Activated effector memory CD4-positive, alpha-beta T cell treated with anti-CD3 and anti-CD28 coated beads, Interleukin-2, amount 50 U/mL, for 16 hours (primary cell): ENCODE measurements at regions not wholly inside any gene's neighbourhood (a gene's known extent, or its start where the extent isn't known, plus 50 kb on each side); places are given as distances from the start of the nearest gene placed in this dataset.

Experiments used
- DNase-seq: peaks from one replicate; pipeline ENCODE4 v3.0.0-alpha.2; 2020

- no peak for DNase-seq
These were observed 487.4 kb downstream of the PABPC4L start for GRCh38 chr4:133714211-133714610.

- no peak for DNase-seq
These were observed 488.2 kb downstream of the PABPC4L start for GRCh38 chr4:133713340-133713739.

GRCh38 chr4:133711817-133712216 lies 489.8 kb downstream of the PABPC4L start:
- no peak for DNase-seq

DNA sequence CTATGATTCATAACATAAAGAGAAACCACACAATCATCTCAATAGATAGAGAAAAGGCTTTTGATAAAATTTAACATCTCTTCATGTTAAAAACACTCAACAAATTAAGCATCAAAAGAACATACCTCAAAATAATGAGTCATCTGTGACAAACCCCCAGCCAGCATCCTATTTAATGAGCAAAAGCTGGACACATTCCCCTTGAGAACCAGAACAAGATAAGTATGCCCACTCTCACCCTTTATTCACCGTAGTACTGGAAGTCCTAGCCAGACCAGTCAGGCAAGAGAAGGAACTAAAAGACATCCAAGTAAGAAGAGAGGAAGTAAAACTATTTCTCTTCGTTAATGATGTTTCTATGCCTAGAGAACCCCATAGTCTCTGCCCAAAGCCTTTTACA lies 507.2 kb downstream of the PABPC4L start:
- DNase-seq, result no peak

DNA sequence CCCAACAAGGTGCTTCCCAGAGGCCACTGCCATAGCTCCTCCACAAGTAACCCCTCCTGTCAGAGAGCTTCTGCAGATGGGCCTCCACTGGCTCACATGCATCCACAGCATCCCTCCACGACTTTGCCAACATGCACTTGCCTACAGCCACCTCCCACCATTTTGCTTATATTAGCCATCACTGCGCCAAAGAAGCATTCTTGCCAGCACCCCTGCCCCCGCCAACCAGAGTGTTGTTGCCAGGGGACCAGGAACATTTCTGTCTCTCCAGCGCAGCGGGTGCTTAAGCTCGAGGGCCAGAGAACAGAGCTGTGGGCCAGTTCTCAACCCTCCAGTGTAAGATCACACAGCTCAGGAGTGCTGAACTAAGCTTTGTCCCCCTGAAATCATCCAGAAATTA lies 517.6 kb downstream of the PABPC4L start:
- DNase-seq, result no peak

GRCh38 chr4:133668061-133668851 lies 519.2 kb downstream of the PCDH10 start:
- no peak for DNase-seq

- no peak for DNase-seq
These were observed 498.1 kb downstream of the PCDH10 start for GRCh38 chr4:133647206-133647605.

- DNase-seq, result no peak
These were observed 492.1 kb downstream of the PCDH10 start for GRCh38 chr4:133641191-133641590.

DNA sequence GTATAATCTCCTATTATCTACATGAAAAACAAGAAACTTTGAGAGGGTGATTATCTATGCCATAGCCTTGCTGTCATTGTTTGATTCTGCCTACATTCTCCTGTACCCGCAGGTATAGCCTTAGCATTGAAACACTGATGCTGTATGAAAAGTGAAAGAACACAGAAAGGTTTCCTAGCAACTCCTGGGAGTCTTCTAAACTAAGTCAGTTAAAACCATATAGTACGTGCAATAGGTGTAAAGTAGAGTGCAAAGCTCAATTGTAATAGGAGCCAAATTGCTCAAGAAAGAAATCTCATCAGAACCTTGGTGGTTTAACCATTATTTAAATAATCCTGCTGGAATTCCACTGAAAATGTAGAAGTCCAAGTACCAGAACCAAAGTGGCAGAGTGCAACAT lies 489.7 kb downstream of the PCDH10 start:
- DNase-seq, result no peak

DNA sequence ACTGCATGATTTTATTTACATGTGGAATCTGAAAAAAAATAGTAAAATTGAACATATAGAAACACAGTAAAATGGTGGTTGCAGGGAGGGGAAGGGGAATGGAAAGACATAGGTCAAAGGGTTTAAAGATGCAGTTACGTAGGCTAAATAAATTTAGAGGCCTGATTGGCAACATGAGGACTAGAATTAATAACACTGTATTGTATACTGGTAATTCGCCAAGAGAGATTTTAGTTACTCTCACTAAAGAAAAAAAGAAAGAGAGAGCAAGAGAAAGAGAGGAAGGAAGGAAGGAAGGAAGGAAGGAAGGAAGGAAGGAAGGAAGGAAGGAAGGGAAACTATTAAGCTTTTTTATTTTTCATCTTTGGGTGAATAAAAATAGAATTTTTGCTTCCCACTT lies 488.1 kb downstream of the PCDH10 start:
- no peak for DNase-seq

DNA sequence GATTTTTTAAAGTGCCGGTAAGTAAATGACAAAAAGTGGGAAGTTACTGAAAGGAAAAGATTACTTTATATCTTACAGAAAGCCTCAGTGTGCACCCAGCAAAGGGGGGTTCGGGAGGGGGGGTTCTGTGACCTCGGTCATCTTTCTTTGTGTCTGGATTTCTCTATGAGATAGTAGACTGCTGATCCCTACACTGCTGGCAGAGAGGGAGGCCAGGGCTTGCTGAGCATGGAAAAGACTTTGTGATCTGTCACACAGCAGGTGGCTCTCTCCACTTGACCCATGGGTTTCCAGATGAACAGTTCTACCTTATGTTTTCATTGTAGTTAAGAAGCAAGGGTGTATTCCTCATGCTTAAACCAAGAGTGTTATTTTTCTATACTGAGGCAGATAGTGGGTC lies 475.6 kb downstream of the PCDH10 start:
- DNase-seq, result no peak

GRCh38 chr4:133623847-133624246 lies 474.8 kb downstream of the PCDH10 start:
- no peak for DNase-seq

- no peak for DNase-seq
These were observed 472.5 kb downstream of the PCDH10 start for GRCh38 chr4:133621628-133622027.

GRCh38 chr4:133620555-133620954 lies 471.5 kb downstream of the PCDH10 start:
- no peak for DNase-seq

- no peak for DNase-seq
These were observed 469.9 kb downstream of the PCDH10 start for GRCh38 chr4:133618963-133619362.

- DNase-seq, result no peak
These were observed 450.9 kb downstream of the PCDH10 start for GRCh38 chr4:133600008-133600407.

GRCh38 chr4:133598779-133599178 lies 449.7 kb downstream of the PCDH10 start:
- no peak for DNase-seq

DNA sequence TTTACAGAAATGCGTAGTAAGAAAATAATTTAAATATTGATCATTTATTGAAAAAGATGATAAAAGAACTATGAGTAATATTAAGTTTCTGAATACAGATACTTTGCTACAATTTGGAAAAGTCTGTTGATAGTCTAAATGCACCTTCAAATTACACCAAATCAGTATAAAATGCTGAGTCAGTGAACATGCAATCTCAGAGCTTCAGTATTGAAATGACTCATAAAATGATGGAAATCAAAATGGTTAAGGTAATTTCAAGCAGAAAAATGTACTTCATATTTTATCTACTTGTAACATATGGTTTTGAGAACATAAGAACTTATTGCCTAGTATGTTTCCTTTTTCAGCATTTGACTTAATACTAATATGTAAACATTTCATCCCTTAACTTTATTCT lies 448.2 kb downstream of the PCDH10 start:
- DNase-seq, result no peak

GRCh38 chr4:133596459-133596858 lies 447.4 kb downstream of the PCDH10 start:
- DNase-seq, result no peak

DNA sequence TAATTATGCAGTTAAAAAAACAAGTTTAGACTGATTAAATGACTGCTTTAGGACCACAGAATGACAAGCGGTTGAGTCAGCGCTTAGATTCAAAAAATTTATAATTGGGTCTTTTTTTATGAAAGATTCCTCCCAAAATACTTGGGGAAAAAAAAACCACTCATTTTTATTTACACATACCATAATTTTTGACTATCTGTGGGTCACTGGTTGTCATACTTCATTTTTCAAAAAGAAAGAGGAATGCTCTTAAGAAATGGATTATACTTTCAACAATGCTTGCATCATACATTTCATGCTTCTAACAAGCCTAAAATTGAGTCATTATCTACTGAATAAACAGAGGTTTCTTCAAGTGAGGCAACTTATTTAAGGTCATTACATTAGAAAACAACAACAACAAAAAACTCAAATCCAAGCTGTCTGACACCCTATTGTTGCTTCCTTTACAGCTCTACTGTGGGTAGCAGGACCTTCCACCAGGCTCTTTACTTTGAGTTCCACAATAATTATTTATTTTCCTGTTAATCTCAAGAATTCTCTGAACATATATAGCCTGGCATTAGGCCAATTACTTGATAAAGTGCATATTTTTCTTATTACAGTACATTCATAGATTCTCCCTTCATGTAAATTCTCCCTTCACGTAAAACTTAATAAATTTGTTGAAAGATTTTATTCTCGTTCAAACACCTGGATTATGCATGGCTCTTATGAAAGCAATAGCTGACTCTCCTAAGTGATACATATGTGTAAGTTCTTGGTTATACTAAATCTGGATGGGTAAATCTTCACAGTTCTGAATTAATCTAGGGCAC lies 445.5 kb downstream of the PCDH10 start:
- no peak for DNase-seq

GRCh38 chr4:133593764-133594163 lies 444.7 kb downstream of the PCDH10 start:
- DNase-seq, result no peak

DNA sequence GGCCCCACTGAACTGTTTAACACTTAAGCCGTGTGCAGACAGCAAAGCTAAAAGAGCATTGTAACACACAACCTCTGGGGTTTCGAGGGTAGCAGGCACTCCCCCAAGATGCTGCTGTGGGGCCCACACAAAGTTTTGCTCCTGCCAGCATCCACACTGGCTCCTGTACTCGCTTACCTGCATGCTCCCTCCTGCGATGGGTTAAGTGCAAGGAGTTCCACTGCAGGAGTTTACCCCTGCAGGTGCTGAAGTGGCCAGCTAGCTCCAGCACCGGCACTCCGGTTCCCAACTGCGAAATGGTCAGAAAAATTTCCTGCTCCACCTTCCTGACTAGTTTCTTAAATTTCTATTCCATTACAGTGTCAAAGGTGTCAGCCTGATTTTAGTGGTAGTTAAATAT lies 443.5 kb downstream of the PCDH10 start:
- no peak for DNase-seq

DNA sequence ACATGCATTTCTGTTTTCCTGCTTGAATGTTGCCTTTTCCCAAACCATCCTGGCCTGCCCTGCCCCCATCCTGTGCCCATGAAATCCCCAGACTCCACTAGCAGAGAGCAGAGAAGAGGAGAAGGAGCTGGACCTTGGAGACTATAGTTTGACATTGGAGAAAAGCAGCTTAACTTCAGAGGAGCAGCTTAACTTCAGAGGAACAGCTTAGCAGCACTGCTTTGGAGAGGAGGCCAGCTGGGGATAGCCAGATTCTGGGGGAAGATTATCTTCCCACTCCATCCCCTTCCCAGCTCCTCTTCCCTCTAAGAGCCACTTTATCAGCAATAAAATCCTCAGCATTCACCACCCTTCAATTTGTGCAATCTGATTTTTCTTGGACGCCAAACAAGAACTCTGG lies 443.0 kb downstream of the PCDH10 start:
- no peak for DNase-seq

DNA sequence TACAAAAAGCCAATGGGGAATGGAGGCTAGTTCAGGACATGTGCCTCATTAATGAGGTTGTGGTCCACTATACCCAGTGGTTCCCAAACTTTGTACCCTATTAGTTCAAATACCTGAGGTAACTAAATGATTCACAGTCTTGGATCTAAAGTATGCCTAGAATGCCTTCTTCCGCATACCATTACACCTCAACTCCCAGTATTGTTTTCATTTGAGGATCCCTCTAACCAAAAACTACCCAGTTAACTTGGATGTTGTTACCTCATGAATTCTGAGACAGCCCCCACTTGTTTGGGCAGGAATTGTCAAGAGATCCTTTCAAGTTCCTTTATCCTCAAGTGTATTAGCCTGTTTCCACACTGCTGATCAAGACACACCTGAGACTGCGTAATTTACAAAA lies 439.2 kb downstream of the PCDH10 start:
- DNase-seq, result no peak
